NCI-H526 (cell line): ENCODE measurements at regions not wholly inside any gene's neighbourhood (a gene's known extent, or its start where the extent isn't known, plus 50 kb on each side); places are given as distances from the start of the nearest gene placed in this dataset.
"Not testable (repeated sequence)": the region's sequence is repeated elsewhere in the genome, so short reads cannot be mapped to it uniquely, and the experiment has no call there.

Source experiments
- DNase-seq, 2 experiments: peaks; one replicate each; lab custom pipeline; 2025; lab: John Stamatoyannopoulos, UW

GRCh38 chr2:111448796-111449195 lies 328.1 kb downstream of the BCL2L11 start:
- DNase-seq: not testable (repeated sequence)

DNA sequence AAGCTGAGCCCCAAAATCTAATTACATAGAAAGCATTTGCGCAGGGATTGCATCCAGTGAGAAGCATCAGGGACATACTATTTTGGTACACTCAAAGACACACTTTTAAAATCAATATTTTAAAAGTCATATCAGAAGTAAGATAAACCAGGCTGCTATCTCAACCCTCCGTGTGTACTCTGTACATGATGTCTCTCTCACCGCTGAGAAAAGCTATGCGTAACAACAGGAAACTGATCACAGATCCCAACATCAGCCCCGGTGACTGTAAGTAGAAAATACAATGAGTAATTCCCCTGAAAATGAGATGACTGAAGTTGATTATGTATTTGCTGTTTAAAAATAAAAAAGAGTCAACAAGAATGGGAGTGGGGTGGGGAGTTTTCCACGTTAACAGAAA lies 329.8 kb downstream of the BCL2L11 start:
- not testable (repeated sequence) for DNase-seq

- not testable (repeated sequence) for DNase-seq
Measured at GRCh38 chr2:111451692-111452199, 331.0 kb downstream of the BCL2L11 start.

DNA sequence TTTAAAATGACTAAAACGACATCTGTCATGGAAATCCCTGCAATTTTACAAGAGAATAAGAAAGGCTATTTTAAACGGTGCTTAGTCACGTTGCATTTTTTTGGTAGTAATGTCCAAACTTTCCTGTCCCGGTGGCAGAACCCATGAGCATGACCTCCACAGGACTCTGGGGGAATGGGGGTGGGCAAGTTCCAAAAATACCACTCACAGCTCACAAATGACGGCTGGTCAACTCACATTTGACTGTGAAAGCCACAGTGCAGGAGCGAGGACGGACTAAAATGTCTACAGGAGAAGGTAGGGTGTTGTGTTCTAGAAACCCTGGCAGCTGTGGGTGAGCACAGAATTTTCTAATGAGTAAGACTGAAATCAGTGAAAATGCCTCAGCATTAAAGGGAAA lies 331.5 kb downstream of the BCL2L11 start:
- not testable (repeated sequence) for DNase-seq

GRCh38 chr2:111453308-111453707 lies 332.6 kb downstream of the BCL2L11 start:
- not testable (repeated sequence) for DNase-seq

- DNase-seq: not testable (repeated sequence)
Measured at GRCh38 chr2:111453816-111454215, 333.1 kb downstream of the BCL2L11 start.

DNA sequence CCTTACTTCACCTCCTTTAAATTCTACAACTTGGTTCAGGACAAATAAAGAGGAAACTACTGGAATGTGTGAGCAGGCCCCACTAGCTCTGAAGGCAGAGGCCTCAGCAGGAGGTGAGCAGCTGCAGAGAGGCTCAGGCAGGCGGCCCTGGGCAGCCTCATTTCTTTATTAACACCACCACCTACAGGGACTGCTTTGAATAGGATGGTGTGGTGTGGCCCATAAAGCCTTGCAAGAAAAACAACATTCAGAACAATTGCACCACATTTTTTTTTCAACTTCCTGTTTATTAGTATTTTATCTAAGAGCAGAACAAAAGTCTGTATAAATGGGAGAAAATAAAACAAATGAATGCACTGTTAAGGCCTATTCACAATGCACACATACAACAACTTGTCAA lies 333.7 kb downstream of the BCL2L11 start:
- DNase-seq: not testable (repeated sequence)

GRCh38 chr2:111455016-111456015 lies 334.6 kb downstream of the BCL2L11 start:
- DNase-seq: not testable (repeated sequence)

DNA sequence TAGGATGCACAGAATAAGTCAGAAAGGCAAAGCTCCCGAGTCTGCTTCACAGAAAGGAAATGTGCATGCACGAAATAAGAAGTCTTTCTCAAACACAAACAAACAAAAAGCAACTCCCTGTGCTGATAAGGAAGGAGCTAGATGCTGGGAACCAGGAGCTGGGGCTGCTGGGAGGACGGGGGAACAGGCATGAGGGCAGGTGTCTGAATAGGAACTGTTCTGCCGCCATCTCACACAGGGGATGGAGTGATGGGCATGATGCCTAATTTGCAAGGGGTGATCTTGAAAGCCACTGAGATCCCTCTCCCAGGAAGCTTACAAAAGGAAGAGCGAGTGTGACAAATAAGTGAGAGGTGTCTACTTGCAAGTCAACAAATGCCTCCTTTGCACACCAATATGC lies 336.5 kb downstream of the BCL2L11 start:
- not testable (repeated sequence) for DNase-seq

DNA sequence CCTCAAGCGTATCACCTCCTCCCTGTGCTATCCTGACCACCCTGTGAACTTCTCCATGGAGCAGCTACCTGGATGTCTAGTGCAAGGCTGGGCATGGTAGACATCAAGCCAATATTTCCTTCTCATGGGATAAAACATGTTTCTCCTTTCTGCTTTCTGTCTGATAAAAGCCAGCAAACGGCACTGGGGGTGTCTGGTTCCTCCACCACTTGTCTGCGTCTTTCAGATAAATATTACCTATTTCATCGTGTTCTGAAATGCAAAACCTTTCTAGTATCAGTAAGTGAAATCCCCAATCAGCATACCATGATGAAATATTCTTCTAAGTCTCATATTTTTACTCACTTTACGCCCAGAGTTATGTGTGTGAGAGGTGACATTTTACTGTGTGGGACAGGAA lies 340.2 kb downstream of the BCL2L11 start:
- DNase-seq: not testable (repeated sequence)

DNA sequence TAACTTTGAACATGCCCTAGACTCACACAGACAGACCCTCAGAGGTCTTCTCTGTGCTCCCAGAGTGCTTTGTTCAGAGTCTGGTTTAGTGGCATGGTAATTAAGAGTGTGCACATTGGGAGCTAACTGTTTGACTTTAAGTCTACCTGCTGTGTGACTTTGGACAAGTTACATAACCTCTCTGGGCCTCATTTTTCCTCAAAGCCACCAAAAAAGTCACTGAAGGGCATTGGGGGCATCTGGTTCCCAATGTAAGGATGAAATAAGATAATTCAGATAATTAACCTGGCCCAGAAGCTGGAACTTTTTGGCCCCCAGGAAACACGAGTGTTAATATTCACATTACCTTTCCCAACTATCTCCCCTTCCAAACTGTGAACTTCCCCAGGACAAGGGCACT lies 341.1 kb downstream of the BCL2L11 start:
- DNase-seq: not testable (repeated sequence)

DNA sequence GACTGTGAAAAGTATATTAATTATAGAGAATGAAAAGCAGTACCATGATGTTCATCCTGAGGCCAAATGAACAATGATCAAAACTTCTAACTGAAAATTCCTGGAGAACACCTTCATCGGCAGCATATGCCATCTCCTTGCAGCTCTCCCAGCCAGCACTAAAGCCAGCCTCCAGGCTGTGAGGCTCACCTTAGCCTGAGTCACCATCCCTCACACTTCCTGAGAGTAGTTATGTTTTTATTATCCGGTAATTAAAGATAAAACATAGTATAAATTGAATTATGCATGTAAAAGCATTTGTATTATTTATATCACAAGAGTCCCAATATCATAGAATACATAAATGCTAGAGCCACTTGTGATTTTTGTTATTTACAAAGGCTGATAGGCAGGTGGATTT lies 341.9 kb downstream of the BCL2L11 start:
- not testable (repeated sequence) for DNase-seq

GRCh38 chr2:111463238-111463848 lies 342.6 kb downstream of the BCL2L11 start:
- DNase-seq: not testable (repeated sequence)

GRCh38 chr2:111463956-111464355 lies 343.2 kb downstream of the BCL2L11 start:
- not testable (repeated sequence) for DNase-seq

GRCh38 chr2:111464367-111464766 lies 343.7 kb downstream of the BCL2L11 start:
- DNase-seq: not testable (repeated sequence)

- DNase-seq: not testable (repeated sequence)
Measured at GRCh38 chr2:111465521-111465920, 344.8 kb downstream of the BCL2L11 start.

- DNase-seq: not testable (repeated sequence)
Measured at GRCh38 chr2:111466744-111467143, 346.0 kb downstream of the BCL2L11 start.

DNA sequence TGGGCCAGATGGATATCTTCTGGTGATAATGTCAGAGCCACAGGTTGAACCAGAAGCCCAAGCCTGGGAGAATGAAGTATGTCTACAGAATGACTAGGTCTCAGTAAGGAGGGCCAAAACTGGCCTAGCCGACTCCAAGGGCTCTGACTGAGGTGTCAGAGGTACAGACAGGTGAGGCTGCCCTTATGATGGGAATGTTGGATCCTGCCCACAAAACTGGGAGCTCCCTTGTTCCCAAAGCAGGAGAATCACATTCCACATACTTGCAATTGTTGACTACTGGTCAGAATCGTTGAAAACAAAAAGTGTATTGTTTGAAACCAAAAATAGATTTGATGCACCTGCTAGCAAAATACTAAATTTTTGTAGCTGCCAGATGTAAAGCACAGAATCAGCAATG lies 350.2 kb downstream of the BCL2L11 start:
- DNase-seq: not testable (repeated sequence)

DNA sequence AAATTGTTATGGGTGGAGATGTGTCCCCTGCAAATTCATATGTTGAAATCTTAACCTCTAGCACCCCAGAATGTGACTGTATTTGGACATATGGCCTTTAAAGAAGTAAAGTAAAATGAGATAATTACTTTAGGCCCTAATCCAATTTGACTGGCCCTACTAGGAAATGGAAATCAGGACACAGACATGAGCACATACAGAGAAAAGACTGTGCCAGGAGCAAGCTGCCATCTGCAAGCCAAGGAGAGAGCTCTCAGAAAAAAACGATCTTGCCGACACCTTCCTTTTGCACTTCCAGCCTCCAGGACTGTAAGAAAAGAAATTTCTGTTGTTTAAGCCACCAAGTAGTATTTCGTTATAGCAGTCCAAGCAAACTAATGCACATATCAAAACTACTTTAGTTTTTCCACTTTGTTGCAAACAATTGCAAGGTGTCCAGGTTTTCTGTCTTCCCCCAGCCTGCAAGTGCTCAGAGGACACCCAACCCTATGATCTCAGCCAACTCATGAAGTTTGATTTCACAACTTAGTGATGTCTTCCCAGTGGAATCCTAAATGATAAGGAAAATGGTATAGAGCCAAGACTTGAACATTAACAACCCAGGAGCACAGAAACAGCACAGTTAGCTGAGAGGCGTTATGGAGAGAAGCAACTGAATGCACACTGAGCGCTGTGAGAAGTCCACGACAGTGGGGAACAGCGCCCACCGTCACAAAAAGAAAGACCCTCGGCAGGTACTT lies 351.2 kb downstream of the BCL2L11 start:
- DNase-seq: not testable (repeated sequence)

GRCh38 chr2:111472844-111473403 lies 352.2 kb downstream of the BCL2L11 start:
- DNase-seq: not testable (repeated sequence)

DNA sequence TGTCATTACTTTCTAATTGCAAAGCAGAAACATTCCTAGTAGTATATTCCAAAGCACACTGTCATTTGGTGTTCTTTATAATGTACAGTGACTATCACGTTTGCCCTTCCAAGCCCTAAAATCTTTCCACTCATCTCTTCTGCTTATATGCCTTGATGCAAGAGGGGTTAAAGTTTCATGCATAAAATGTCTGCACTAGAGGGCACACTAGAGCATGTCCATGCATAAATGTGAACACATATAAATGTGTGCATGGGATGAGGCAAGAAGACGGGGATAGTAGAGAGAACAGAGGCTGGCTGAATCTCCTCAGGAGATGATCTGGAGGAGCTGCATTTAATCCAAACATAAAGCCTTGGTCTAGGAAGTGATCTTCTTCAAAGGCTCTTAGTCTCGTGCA lies 352.8 kb downstream of the BCL2L11 start:
- DNase-seq: not testable (repeated sequence)
